Stomach smooth muscle (tissue), 2 donors: ENCODE measurements at regions not wholly inside any gene's neighbourhood (a gene's known extent, or its start where the extent isn't known, plus 50 kb on each side); places are given as distances from the start of the nearest gene placed in this dataset.
"Not testable (repeated sequence)": the region's sequence is repeated elsewhere in the genome, so short reads cannot be mapped to it uniquely, and the experiment has no call there.

Experiments
- H3K27ac ChIP-seq: one replicate; pipeline ENCODE4 v1.7.0; 2013; ENCODE audit warnings: mild to moderate bottlenecking, low read length, inconsistent platforms
- H3K27me3 ChIP-seq, 2 donors: one replicate each; pipeline ENCODE4 v1.7.0; 2013; ENCODE audit warnings: low read length in 2 of 2; ENCODE audit not compliant: insufficient read depth in 2 of 2, control insufficient read depth in 1 of 2
- H3K36me3 ChIP-seq, 2 donors: one replicate each; pipeline ENCODE4 v1.7.0; 2013; ENCODE audit warnings: low read length in 2 of 2; ENCODE audit not compliant: control insufficient read depth in 2 of 2, insufficient read depth in 2 of 2
- H3K4me1 ChIP-seq: one replicate; pipeline ENCODE4 v1.7.0; 2013; ENCODE audit warnings: low read length; ENCODE audit not compliant: control insufficient read depth, insufficient read depth
- H3K4me3 ChIP-seq, 2 donors: one replicate each; pipeline ENCODE4 v1.7.0; 2013; ENCODE audit warnings: low read length in 2 of 2
- H3K9ac ChIP-seq, 2 donors: one replicate each; pipeline ENCODE4 v1.7.0; 2013; ENCODE audit warnings: low read length in 2 of 2, mild to moderate bottlenecking in 1 of 2
- H3K9me3 ChIP-seq, 2 donors: one replicate each; pipeline ENCODE4 v1.7.0; 2013; ENCODE audit warnings: low read length in 2 of 2; ENCODE audit not compliant: control insufficient read depth in 2 of 2
- donor health status: healthy.
- donor health status: Pancreatic carcinoma.

DNA sequence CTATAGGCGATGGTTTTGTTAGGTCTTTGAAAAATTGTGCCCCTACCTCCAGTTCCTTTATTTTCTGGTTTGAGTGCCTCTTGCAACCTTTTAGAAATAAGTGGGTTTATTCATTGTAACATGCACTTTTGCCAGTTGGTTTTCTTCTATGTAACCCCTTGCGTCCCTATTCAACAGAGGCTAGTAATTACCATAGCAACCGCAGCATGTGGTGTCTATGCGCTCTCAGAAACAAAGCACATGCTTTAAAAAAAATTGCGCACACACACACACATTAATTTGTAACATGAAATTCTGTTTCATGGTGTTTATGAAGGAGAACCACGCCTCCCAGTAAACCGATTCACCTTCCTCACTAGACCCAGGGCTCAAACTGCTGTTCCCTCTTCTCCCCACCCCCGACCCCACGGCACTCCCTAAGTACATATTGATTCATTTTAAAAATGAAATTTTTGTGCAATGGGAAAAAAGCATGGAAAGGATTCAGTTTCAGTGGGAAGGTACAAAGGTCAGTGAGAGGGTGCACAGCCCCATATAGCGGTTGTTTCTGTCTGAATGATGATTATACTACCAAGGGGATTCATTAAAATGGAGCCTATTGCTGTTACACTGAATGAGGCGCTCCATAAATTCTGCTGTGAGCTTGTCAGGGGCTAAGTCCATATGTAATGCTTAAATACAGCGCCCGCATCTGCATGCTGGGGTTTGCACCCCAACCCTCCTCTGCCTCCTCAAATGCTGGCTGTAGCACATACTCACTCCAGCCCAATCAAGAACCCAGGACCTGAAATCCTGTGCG is 206.9 kb downstream of the ICOS start:
- Histone ChIP-seq H3K27me3 (no peaks in the 10 kb centered on the region), H3K4me1 (peaks cover 3% of the 10 kb centered on the region), H3K36me3 (no peaks in the 10 kb centered on the region), H3K4me3 (no peak overlapping the region), H3K9ac (no peak overlapping the region), H3K27ac (no peak overlapping the region), H3K9me3 (no peaks in the 10 kb centered on the region)

DNA sequence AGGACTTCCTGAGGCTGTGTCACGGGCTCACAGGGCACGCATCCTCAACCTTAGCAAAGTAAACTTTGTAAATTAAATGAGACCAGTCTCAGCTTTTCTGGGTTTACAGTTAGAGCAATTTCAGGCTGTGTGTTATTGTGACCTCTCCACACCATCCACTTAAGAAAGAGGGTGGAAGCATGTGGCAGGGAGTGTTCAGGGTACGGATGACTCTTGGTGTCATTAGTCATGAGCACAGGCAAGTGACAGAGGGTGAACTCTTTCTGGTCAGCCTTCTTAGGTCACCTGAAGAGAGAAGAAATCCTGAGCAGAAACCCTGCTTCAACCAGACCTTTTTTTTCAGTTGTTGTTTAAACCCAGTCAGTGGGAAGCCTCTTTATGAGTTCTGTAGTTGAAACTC is 207.9 kb downstream of the ICOS start:
- Histone ChIP-seq H3K36me3 (no peaks in the 10 kb centered on the region), H3K9me3 (no peaks in the 10 kb centered on the region), H3K4me1 (peaks cover 3% of the 10 kb centered on the region), H3K9ac (no peak overlapping the region), H3K27me3 (no peaks in the 10 kb centered on the region), H3K4me3 (no peak overlapping the region), H3K27ac (no peak overlapping the region)

DNA sequence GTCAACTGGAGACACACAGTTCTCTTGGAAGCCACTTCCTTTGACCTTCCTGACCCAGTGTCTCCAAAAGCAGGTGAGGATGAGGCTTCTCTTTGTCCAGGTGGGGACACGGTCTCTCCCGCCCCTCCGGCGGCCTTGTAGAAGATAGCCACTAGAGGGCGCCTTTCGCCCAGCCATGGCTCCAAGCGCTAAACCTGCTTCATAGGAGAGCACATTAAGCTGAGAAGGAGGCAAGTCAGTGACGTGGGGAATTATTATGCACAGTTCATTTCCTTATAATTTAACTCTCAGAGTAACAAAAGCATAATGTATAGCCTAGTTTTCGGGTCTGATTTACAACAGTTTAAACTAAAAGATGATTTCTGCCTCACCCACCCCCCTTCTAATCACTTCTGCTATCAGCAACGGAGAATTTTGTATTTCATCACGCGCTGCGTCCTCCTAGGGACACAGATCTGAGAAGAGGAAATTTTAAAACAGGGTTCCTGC is 208.7 kb downstream of the ICOS start:
- H3K4me3 ChIP-seq = peak overlapping the region; percentile 39 to 65
- H3K9me3 ChIP-seq = no peaks in the 10 kb centered on the region
- no peak overlapping the region for H3K27ac ChIP-seq
- no peaks in the 10 kb centered on the region for H3K36me3 ChIP-seq
- H3K27me3 ChIP-seq = no peaks in the 10 kb centered on the region
- peak overlapping the region; percentile 6 for H3K9ac ChIP-seq
- peaks cover 3% of the 10 kb centered on the region for H3K4me1 ChIP-seq

DNA sequence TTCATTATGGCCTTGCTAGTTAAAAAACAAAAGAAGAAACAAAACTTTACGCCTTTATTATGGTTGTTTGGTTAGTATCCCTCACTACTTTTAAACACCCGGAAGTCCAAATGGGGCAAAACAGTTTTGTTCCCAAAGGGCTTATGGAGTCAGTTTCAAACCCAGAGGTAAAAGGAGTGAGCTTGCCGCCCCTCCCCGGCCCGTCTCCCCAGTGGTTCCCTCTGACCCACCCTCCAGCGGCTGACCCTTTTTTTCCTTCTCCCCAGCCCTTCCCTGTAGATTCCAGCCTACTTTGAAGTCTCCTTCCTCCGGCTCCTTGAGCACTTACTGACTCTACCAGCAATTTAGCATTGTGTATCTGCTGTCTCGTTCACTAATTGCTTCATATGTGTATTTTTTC is 209.2 kb downstream of the ICOS start:
- Histone ChIP-seq H3K9me3 (no peaks in the 10 kb centered on the region), H3K9ac (peak overlapping the region; percentile 6), H3K4me3 (peak overlapping the region; percentile 39 to 65), H3K27me3 (no peaks in the 10 kb centered on the region), H3K36me3 (no peaks in the 10 kb centered on the region), H3K4me1 (peaks cover 3% of the 10 kb centered on the region), H3K27ac (no peak overlapping the region)

DNA sequence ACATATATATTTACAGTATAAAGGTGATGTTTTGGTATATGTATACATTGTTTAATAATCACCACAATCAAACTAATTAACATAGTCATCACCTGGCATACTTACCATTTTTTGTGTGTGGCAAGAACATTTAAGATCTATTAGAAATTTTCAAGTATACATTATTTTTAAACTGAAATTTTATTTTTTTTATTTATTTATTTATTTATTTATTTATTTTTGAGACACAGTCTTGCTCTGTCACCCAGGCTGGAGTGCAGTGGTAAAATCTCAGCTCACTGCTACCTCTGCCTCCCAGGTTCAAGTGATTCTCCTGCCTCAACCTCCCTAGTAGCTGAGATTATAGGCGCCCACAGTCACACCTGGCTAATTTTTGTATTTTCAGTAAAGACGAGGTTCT is 210.5 kb downstream of the ICOS start:
- H3K4me1 ChIP-seq, H3K9ac ChIP-seq, H3K27me3 ChIP-seq, H3K27ac ChIP-seq, H3K4me3 ChIP-seq, H3K9me3 ChIP-seq, H3K36me3 ChIP-seq: not testable (repeated sequence)

DNA sequence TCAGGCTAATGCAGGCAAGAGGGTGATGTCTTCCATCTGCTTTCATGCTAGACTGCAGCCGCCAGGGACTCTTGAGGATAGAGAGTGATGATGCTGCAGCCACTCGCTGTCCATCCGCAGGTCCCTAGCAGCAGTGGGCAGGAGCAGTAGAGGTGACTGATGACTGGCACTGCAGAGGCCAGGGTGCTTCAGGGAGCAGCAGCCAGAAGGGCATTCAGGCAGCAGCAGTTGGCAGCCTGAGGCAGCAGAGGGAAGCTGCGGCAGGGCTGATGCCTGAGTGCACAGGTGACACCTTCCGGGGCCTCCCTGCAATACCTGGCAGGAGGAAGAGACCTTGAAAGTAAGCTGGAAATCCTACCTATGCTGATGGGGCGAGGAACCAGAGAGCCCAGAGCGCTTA is 214.2 kb downstream of the ICOS start:
- Histone ChIP-seq H3K4me1 (peaks cover 3% of the 10 kb centered on the region), H3K4me3 (no peak overlapping the region), H3K27me3 (no peaks in the 10 kb centered on the region), H3K27ac (no peak overlapping the region), H3K36me3 (no peaks in the 10 kb centered on the region), H3K9me3 (no peaks in the 10 kb centered on the region), H3K9ac (no peak overlapping the region)

DNA sequence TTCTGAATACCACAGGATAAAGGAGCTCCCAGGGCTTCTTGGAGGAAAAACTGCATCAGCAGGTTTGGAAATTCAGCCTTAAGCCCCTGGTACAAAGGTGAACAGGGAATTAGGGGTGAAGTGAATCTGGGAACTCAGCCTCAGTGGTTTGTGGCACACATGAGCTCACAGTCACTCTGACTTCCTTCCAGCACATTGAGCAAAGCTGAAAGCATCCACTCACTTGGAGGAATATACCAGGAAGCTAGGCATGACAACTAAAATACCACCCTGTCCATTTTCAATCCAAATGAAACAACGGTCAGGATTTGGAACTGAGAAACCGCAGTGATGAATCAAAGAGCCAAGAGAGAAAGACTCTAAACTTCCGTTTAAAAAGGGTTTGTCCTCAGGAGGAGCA is 216.1 kb downstream of the ICOS start:
- no peak overlapping the region for H3K27ac ChIP-seq
- no peaks in the 10 kb centered on the region for H3K27me3 ChIP-seq
- no peak overlapping the region for H3K9ac ChIP-seq
- no peaks in the 10 kb centered on the region for H3K36me3 ChIP-seq
- H3K9me3 ChIP-seq = no peaks in the 10 kb centered on the region
- H3K4me1 ChIP-seq = peaks cover 3% of the 10 kb centered on the region
- no peak overlapping the region for H3K4me3 ChIP-seq

DNA sequence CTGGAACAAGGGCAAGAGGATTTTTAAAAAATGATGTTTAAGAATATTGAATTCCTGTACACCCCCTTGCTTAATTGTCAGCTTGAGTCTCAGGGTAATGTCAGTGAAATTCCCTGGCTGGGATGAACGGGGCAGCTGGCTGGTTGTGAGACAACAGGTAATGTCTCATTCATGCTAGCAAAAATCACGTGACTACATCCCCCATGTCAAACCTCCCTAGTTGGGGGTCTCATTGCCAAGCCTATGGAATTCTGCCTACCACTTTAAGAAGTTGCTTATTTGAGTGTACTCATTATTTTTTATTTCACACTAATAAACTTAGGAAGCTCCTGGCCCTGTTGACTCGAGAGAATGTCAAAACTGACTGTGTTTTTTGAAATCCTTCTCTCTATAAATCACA is 218.3 kb downstream of the ICOS start:
- H3K4me1 ChIP-seq = peaks cover 3% of the 10 kb centered on the region
- H3K4me3 ChIP-seq = no peak overlapping the region
- H3K9me3 ChIP-seq = no peaks in the 10 kb centered on the region
- no peaks in the 10 kb centered on the region for H3K36me3 ChIP-seq
- H3K27me3 ChIP-seq = no peaks in the 10 kb centered on the region
- H3K27ac ChIP-seq = no peak overlapping the region
- no peak overlapping the region for H3K9ac ChIP-seq

DNA sequence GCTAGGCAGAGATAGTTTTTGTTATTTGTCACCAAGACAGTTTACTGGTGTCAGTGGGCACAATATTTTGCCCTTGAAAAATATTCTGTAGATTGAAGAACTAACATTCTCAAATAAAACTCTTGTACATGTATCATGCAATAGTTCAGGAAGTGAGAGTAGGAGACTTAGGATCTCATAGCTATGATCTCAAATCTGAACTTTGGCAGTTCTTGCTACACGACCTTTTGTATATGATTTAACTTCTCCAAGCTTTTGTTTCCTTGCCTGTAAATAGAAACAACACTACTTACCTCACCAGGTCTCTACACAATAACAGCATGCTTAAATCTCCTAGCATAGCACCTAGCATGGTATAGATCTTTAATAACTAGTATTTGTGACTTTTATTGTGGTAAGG is 219.9 kb downstream of the ICOS start:
- no peak overlapping the region for H3K4me3 ChIP-seq
- no peak overlapping the region for H3K27ac ChIP-seq
- H3K9ac ChIP-seq = no peak overlapping the region
- H3K36me3 ChIP-seq = no peaks in the 10 kb centered on the region
- H3K27me3 ChIP-seq = no peaks in the 10 kb centered on the region
- H3K9me3 ChIP-seq = no peaks in the 10 kb centered on the region
- peaks cover 3% of the 10 kb centered on the region for H3K4me1 ChIP-seq

DNA sequence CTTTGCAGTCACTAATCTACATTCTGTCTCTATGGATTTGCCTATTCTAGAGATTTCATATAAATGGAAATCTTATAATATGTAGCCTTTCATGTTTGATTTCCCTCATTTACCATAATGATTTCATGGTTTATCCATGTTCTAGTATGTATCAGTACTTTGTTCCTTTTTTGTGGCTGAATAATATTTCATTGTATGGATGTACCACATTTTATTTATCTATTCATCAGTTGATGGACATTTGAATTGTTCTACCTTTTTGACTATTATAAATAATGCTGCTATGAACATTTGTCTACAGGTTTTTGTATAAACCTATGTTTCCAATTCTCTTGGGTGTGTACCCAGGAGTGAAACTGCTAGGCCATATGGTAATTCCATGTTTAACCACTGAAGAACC is 221.1 kb downstream of the ICOS start:
- Histone ChIP-seq H3K27me3 (no peaks in the 10 kb centered on the region), H3K4me3 (no peak overlapping the region), H3K4me1 (no peaks in the 10 kb centered on the region), H3K36me3 (no peaks in the 10 kb centered on the region), H3K9me3 (no peaks in the 10 kb centered on the region), H3K9ac (no peak overlapping the region), H3K27ac (no peak overlapping the region)

DNA sequence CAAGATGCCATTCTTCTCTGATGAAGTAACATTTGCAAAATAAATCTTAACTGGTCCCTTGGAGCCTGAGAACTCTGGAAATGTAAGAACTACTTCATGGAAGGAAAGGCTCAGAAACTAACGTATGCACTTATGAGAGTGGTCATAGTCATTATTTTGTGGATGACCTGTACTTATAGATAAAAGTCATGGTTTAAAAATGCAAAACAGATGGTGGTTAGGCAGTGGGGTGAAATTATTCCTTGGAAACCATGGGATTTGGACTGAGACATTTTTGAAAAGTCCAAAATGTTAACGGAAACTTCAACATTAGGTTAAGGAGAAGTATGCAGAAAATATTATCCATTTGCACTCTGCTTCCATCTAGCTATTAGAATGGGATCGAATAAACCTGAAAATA is 223.0 kb downstream of the ICOS start:
- Histone ChIP-seq H3K4me1 (no peaks in the 10 kb centered on the region), H3K9me3 (no peaks in the 10 kb centered on the region), H3K9ac (no peak overlapping the region), H3K4me3 (no peak overlapping the region), H3K36me3 (no peaks in the 10 kb centered on the region), H3K27me3 (no peaks in the 10 kb centered on the region), H3K27ac (no peak overlapping the region)
